AG04450 (cell line): ENCODE measurements at regions not wholly inside any gene's neighbourhood (a gene's known extent, or its start where the extent isn't known, plus 50 kb on each side); places are given as distances from the start of the nearest gene placed in this dataset.
"Not testable (repeated sequence)": the region's sequence is repeated elsewhere in the genome, so short reads cannot be mapped to it uniquely, and the experiment has no call there.

Source experiments
- CTCF ChIA-PET: fragments of 300-600, 350-600 bp; formaldehyde crosslinking; extraction: SDS; loops from one replicate; lab custom pipeline; 2022; ENCODE audit warnings: antibody characterized with exemption, inconsistent platforms; lab: Charles Lee
- POLR2A ChIA-PET: fragments of 350-600 bp; formaldehyde crosslinking; extraction: SDS; loops from one replicate; lab custom pipeline; 2021; ENCODE audit warnings: antibody characterized with exemption, inconsistent platforms; lab: Yijun Ruan, JAX
- DNase-seq: peaks from one replicate; pipeline ENCODE4 v3.0.0-alpha.2; 2011; ENCODE audit warnings: low read depth, low spot score
- H3K27ac ChIP-seq: one replicate; pipeline ENCODE4 v1.5.1; 2012; ENCODE audit warnings: low read depth, low read length, control low read depth
- H3K27me3 ChIP-seq: one replicate; pipeline ENCODE4 v1.6.0; 2012; ENCODE audit warnings: low read length; ENCODE audit not compliant: control insufficient read depth, insufficient read depth
- H3K4me3 ChIP-seq: 2 replicates; pipeline ENCODE4 v1.5.1; 2011; ENCODE audit warnings: mild to moderate bottlenecking, low read depth, low read length, control low read depth
- H3K9me3 ChIP-seq: 2 replicates; pipeline ENCODE4 v1.5.1; 2012; ENCODE audit warnings: low read length; ENCODE audit not compliant: control insufficient read depth, insufficient read depth
- CTCF ChIP-seq: IDR thresholded peaks from 2 replicates; pipeline ENCODE4 v1.5.1; 2011; ENCODE audit warnings: low read depth, low read length, control low read depth, inconsistent platforms

- ChIA-PET CTCF (interaction anchor here (0.6 to 1.0 kb wide), 3 partner anchors 207 to 446 kb away, joined by 3 read pairs; no protein-coding TSS in a partner anchor), POLR2A (no interaction called here)
- Histone ChIP-seq H3K27me3 (no peaks in the 10 kb centered on the region), H3K27ac (no peak overlapping the region), H3K9me3 (no peaks in the 10 kb centered on the region), H3K4me3 (no peak overlapping the region)
- DNase-seq = no peak
- TF ChIP-seq CTCF = no peak
Observed at GRCh38 chr4:24211856-24212255, 322.0 kb upstream of the PPARGC1A start.

DNA sequence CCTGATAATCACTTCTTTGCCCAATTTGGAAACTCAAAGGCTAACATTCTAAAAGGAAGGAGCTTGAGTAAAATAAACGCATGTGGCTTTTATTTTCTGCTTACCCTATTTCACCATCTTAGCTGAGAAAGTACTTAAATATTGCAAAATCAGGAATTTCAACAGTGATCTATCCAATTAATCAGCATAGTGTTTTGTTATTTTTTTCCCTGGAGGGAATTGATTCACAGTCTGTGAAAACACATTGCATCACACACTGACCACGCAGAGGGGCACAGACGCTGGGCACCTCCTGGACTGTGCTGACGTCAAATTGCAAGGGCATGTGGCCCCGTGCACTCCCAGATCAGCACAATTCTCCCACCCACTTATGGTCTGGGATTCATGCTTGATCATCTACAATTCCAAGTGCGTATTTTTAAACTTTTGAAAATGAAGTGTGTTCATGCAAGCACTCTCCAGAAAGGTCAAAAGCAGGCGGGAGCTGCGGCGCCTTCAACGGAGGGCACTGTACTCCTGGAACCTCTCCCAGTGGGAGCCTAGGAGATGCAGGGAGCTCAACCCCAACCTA is 320.6 kb upstream of the PPARGC1A start:
- ChIA-PET CTCF (interaction anchor here (1.5 kb wide), 1 partner anchor 493 kb away, joined by 3 read pairs; no protein-coding TSS in a partner anchor), POLR2A (interaction anchor here (0.5 to 1.3 kb wide), 4 partner anchors 16 to 511 kb away, joined by 3 to 6 read pairs (median 4); no protein-coding TSS in a partner anchor)
- DNase-seq = peak; percentile 87
- H3K27ac ChIP-seq = peak overlapping the region; percentile 77
- H3K4me3 ChIP-seq = no peak overlapping the region
- no peaks in the 10 kb centered on the region for H3K27me3 ChIP-seq
- no peak for TF ChIP-seq CTCF
- H3K9me3 ChIP-seq = no peaks in the 10 kb centered on the region

GRCh38 chr4:24209906-24210305 is 320.1 kb upstream of the PPARGC1A start:
- Histone ChIP-seq H3K4me3 (no peak overlapping the region), H3K9me3 (no peaks in the 10 kb centered on the region), H3K27ac (no peak overlapping the region), H3K27me3 (no peaks in the 10 kb centered on the region)
- TF ChIP-seq CTCF = no peak
- POLR2A ChIA-PET = interaction anchor here (0.5 to 1.3 kb wide), 3 partner anchors 15 to 511 kb away, joined by 3 to 4 read pairs (median 3); no protein-coding TSS in a partner anchor
- no peak for DNase-seq
- CTCF ChIA-PET = no interaction called here

GRCh38 chr4:24209131-24209530 is 319.3 kb upstream of the PPARGC1A start:
- H3K9me3 ChIP-seq = no peaks in the 10 kb centered on the region
- TF ChIP-seq CTCF = no peak
- DNase-seq = no peak
- no peak overlapping the region for H3K4me3 ChIP-seq
- no peaks in the 10 kb centered on the region for H3K27me3 ChIP-seq
- ChIA-PET CTCF (no interaction called here), POLR2A (interaction anchor here (0.6 kb wide), 2 partner anchors 22 to 117 kb away, joined by 3 to 4 read pairs; no protein-coding TSS in a partner anchor)
- no peak overlapping the region for H3K27ac ChIP-seq

DNA sequence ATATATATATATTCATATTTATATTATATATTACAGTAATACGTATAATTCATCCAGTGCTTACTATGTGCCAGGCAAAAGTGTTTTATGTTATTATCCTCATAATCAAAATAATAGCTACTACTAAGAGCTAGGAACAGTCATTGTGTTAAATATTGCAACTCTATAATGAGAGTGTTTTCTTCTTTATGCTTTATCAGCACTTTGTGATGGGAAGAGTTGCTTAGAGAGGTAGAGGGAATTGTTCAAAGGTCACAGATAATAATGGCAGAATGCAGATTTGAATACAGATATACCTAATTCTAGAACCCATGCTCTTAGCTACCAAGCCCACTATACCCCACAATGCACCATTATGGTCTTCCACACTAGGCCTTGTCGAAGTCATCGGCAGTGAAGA is 318.8 kb upstream of the PPARGC1A start:
- H3K9me3 ChIP-seq = no peaks in the 10 kb centered on the region
- no peak overlapping the region for H3K4me3 ChIP-seq
- no peaks in the 10 kb centered on the region for H3K27me3 ChIP-seq
- no peak for TF ChIP-seq CTCF
- no peak overlapping the region for H3K27ac ChIP-seq
- CTCF ChIA-PET = no interaction called here
- POLR2A ChIA-PET = interaction anchor here (0.6 kb wide), 1 partner anchor 22 kb away, joined by 4 read pairs; no protein-coding TSS in a partner anchor
- DNase-seq = no peak

DNA sequence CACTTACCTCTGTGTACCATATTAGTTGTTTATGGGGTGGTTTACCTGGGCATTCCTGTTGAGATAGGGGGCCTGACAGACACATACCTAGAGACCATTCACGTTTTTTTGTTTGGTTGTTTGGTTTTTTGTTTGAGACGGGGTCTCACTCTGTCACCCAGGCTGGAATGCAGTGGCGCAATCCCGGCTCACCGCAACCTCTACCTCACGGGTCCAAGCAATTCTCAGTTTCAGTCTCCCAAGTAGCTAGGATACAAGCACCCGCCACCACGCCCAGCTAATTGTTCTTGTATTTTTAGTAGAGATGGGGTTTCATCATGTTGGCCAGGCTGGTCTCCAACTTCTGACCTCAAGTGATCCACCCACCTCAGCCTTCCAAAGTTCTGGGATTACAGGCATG is 314.9 kb upstream of the PPARGC1A start:
- DNase-seq, H3K27me3 ChIP-seq, POLR2A ChIA-PET, CTCF ChIA-PET, H3K9me3 ChIP-seq, H3K27ac ChIP-seq, H3K4me3 ChIP-seq: not testable (repeated sequence)
